ENCODE measurements at regions not wholly inside any gene's neighbourhood (a gene's known extent, or its start where the extent isn't known, plus 50 kb on each side); places are given as distances from the start of the nearest gene placed in this dataset.

- TF ChIP-seq CTCF (IDR thresholded peaks at IDR 0.05; ENCODE audit: poor library complexity) (no peak), EZH2 (IDR thresholded peaks at IDR 0.05; ENCODE audit: borderline replicate concordance) (no peak)
Measured at GRCh38 chr2:152907046-152907445, 188.6 kb downstream of the ARL6IP6 start.
